Caco-2 (cell line): ENCODE measurements at regions not wholly inside any gene's neighbourhood (a gene's known extent, or its start where the extent isn't known, plus 50 kb on each side); places are given as distances from the start of the nearest gene placed in this dataset.

Experiments used
- BruUV-seq: library from RNA; stranded (reverse); fragments of 400-500 nt; replicated peaks from 2 replicates; lab custom pipeline; 2021; lab: Mats Ljungman, UMichigan
- CTCF ChIA-PET: fragments of 300-600 bp; sonication (Branson Sonifier 250); formaldehyde crosslinking; loops from one replicate; lab custom pipeline; 2022; ENCODE audit warnings: antibody characterized with exemption; lab: Charles Lee
- POLR2A ChIA-PET: fragments of 300-600 bp; sonication (Branson Sonifier 250); formaldehyde crosslinking; loops from one replicate; lab custom pipeline; 2022; ENCODE audit warnings: antibody characterized with exemption; lab: Charles Lee
- DNase-seq, 2 experiments: peaks; one replicate each; pipeline versions ENCODE4 v3.0.0 to v3.0.0-alpha.2; 2020 to 2022
- H3K27me3 ChIP-seq: replicated peaks from 2 replicates; pipeline ENCODE4 v1.6.0; 2011; ENCODE audit warnings: low read length; ENCODE audit not compliant: control insufficient read depth, insufficient read depth
- H3K36me3 ChIP-seq: 2 replicates; pipeline ENCODE4 v1.5.1; 2011; ENCODE audit warnings: low read length; ENCODE audit not compliant: control insufficient read depth, insufficient read depth
- H3K4me1 ChIP-seq: fragments of 250-450 bp; sonication (Bioruptor Pico); 2 replicates; pipeline ENCODE4 v1.5.1; 2020; ENCODE audit warnings: mild to moderate bottlenecking
- H3K4me3 ChIP-seq: 2 replicates; pipeline ENCODE4 v1.5.1; 2011; ENCODE audit warnings: low read depth, mild to moderate bottlenecking, control low read depth, low read length
- H3K9me3 ChIP-seq: fragments of 250-450 bp; sonication (Bioruptor Pico); 2 replicates; pipeline ENCODE4 v1.5.1; 2020; ENCODE audit warnings: mild to moderate bottlenecking, moderate library complexity
- H3K27ac Mint-ChIP-seq: one replicate; pipeline ENCODE4 v1.8.0; 2022; ENCODE audit warnings: mixed read lengths; ENCODE audit not compliant: unreplicated experiment
- H3K27me3 Mint-ChIP-seq: one replicate; pipeline ENCODE4 v1.8.0; 2022; ENCODE audit warnings: mixed read lengths; ENCODE audit not compliant: insufficient read depth, unreplicated experiment
- H3K36me3 Mint-ChIP-seq: one replicate; pipeline ENCODE4 v1.8.0; 2022; ENCODE audit warnings: mild to moderate bottlenecking, mixed read lengths; ENCODE audit not compliant: insufficient read depth, unreplicated experiment
- H3K4me1 Mint-ChIP-seq: one replicate; pipeline ENCODE4 v1.8.0; 2022; ENCODE audit warnings: low read depth, mixed read lengths; ENCODE audit not compliant: unreplicated experiment
- H3K4me3 Mint-ChIP-seq: one replicate; pipeline ENCODE4 v1.8.0; 2022; ENCODE audit warnings: mild to moderate bottlenecking, moderate library complexity, mixed read lengths; ENCODE audit not compliant: unreplicated experiment
- H3K9me3 Mint-ChIP-seq: one replicate; pipeline ENCODE4 v1.8.0; 2022; ENCODE audit warnings: mixed read lengths; ENCODE audit not compliant: unreplicated experiment
- CTCF ChIP-seq, 2 experiments: fragments of 200-600 bp in 1 of 2; IDR thresholded peaks; 1 replicate in 1 of 2; 2 replicates in 1 of 2; pipeline versions ENCODE4 v1.5.1 to v1.8.0; 2011 to 2022; ENCODE audit warnings: antibody characterized with exemption in 1 of 2, control low read depth in 1 of 2, inconsistent platforms in 1 of 2, low read depth in 1 of 2, low read length in 1 of 2, mild to moderate bottlenecking in 1 of 2, moderate library complexity in 1 of 2; ENCODE audit not compliant: insufficient read depth in 1 of 2, severe bottlenecking in 1 of 2, unreplicated experiment in 1 of 2
- intact Hi-C: fragments of 100-400 bp; cut with micrococcal nuclease; formaldehyde crosslinking; loops from one replicate; pipeline ENCODE4 v1.10.0; 2022; ENCODE audit not compliant: unreplicated experiment

- H3K9me3 ChIP-seq, result no peaks in the 10 kb centered on the region
- H3K27me3 ChIP-seq, result no peaks in the 10 kb centered on the region
- H3K27me3 Mint-ChIP-seq, result peaks cover 6% of the 10 kb centered on the region
- no peaks in the 10 kb centered on the region for H3K36me3 ChIP-seq
- H3K4me3 ChIP-seq, result no peak overlapping the region
- BruUV-seq, result no TSS peak
- no peak overlapping the region for H3K27ac Mint-ChIP-seq
- POLR2A ChIA-PET, result no interaction called here
- no peaks in the 10 kb centered on the region for H3K4me1 Mint-ChIP-seq
- H3K4me1 ChIP-seq, result no peaks in the 10 kb centered on the region
- no peak overlapping the region for H3K4me3 Mint-ChIP-seq
- intact Hi-C loops, result no loop called here
- TF ChIP-seq CTCF (IDR thresholded peaks at IDR 0.05; ENCODE audit: insufficient read depth in 1 of 2, low read depth in 1 of 2, low read length in 1 of 2, severe bottlenecking in 1 of 2, unreplicated experiment in 1 of 2), result no peak
- no peaks in the 10 kb centered on the region for H3K9me3 Mint-ChIP-seq
- H3K36me3 Mint-ChIP-seq, result no peaks in the 10 kb centered on the region
- DNase-seq, result no peak
- CTCF ChIA-PET, result no interaction called here
These were observed 159.1 kb upstream of the TTC29 start for GRCh38 chr4:147104768-147105167.

GRCh38 chr4:147108409-147108808, 162.7 kb upstream of the TTC29 start:
- no peaks in the 10 kb centered on the region for H3K36me3 Mint-ChIP-seq
- Histone ChIP-seq H3K9me3 (no peaks in the 10 kb centered on the region), H3K4me3 (no peak overlapping the region), H3K27me3 (no peaks in the 10 kb centered on the region), H3K36me3 (no peaks in the 10 kb centered on the region), H3K4me1 (no peaks in the 10 kb centered on the region)
- H3K4me1 Mint-ChIP-seq, result no peaks in the 10 kb centered on the region
- ChIA-PET POLR2A (no interaction called here), CTCF (no interaction called here)
- BruUV-seq, result no TSS peak
- TF ChIP-seq CTCF (IDR thresholded peaks at IDR 0.05; ENCODE audit: insufficient read depth in 1 of 2, low read depth in 1 of 2, low read length in 1 of 2, severe bottlenecking in 1 of 2, unreplicated experiment in 1 of 2), result no peak
- H3K27ac Mint-ChIP-seq, result no peak overlapping the region
- intact Hi-C loops, result no loop called here
- no peaks in the 10 kb centered on the region for H3K9me3 Mint-ChIP-seq
- DNase-seq, result no peak
- peaks cover 8% of the 10 kb centered on the region for H3K27me3 Mint-ChIP-seq
- H3K4me3 Mint-ChIP-seq, result no peak overlapping the region

GRCh38 chr4:147109800-147110199, 164.1 kb upstream of the TTC29 start:
- Histone ChIP-seq H3K36me3 (no peaks in the 10 kb centered on the region), H3K4me3 (no peak overlapping the region), H3K4me1 (no peaks in the 10 kb centered on the region), H3K27me3 (no peaks in the 10 kb centered on the region), H3K9me3 (no peaks in the 10 kb centered on the region)
- no TSS peak for BruUV-seq
- no peak overlapping the region for H3K27ac Mint-ChIP-seq
- no peaks in the 10 kb centered on the region for H3K9me3 Mint-ChIP-seq
- POLR2A ChIA-PET, result no interaction called here
- no peak for DNase-seq
- no peaks in the 10 kb centered on the region for H3K4me1 Mint-ChIP-seq
- no peaks in the 10 kb centered on the region for H3K36me3 Mint-ChIP-seq
- intact Hi-C loops, result no loop called here
- CTCF ChIA-PET, result interaction anchor here (0.8 kb wide), 1 partner anchor 12 kb away, joined by 3 read pairs; no protein-coding TSS in a partner anchor
- no peak for TF ChIP-seq CTCF (IDR thresholded peaks at IDR 0.05; ENCODE audit: insufficient read depth in 1 of 2, low read depth in 1 of 2, low read length in 1 of 2, severe bottlenecking in 1 of 2, unreplicated experiment in 1 of 2)
- peaks cover 6% of the 10 kb centered on the region for H3K27me3 Mint-ChIP-seq
- H3K4me3 Mint-ChIP-seq, result no peak overlapping the region
